DOHH2 (cell line): ENCODE measurements at regions not wholly inside any gene's neighbourhood (a gene's known extent, or its start where the extent isn't known, plus 50 kb on each side); places are given as distances from the start of the nearest gene placed in this dataset.

Experiments
- H3F3A ChIP-seq: fragments of 200-600 bp; sonication (generic), shearing (Covaris generic); 2 replicates; pipeline ENCODE4 v1.6.0; 2016; ENCODE audit warnings: antibody characterized with exemption, mild to moderate bottlenecking; ENCODE audit not compliant: control insufficient read depth, insufficient read depth
- H3K27ac ChIP-seq: fragments of 200-600 bp; sonication (generic); 2 replicates; pipeline ENCODE4 v1.5.1; 2014; ENCODE audit warnings: low read depth, mild to moderate bottlenecking, low read length, moderate library complexity
- H3K27me3 ChIP-seq: fragments of 200-600 bp; sonication (generic); 2 replicates; pipeline ENCODE4 v1.6.1; 2014; ENCODE audit warnings: mild to moderate bottlenecking, low read length, mixed read lengths; ENCODE audit not compliant: control insufficient read depth
- H3K36me3 ChIP-seq: fragments of 200-600 bp; sonication (generic); 2 replicates; pipeline ENCODE4 v1.6.1; 2014; ENCODE audit warnings: mild to moderate bottlenecking, low read length, moderate library complexity, mixed read lengths; ENCODE audit not compliant: control insufficient read depth
- H3K4me1 ChIP-seq: fragments of 200-600 bp; sonication (generic); 2 replicates; pipeline ENCODE4 v1.6.1; 2014; ENCODE audit warnings: mild to moderate bottlenecking, low read length, mixed read lengths; ENCODE audit not compliant: control insufficient read depth
- H3K4me2 ChIP-seq: fragments of 200-600 bp; sonication (generic); 2 replicates; pipeline ENCODE4 v1.6.0; 2014; ENCODE audit warnings: mild to moderate bottlenecking, low read length, moderate library complexity
- H3K4me3 ChIP-seq: fragments of 200-600 bp; sonication (generic); 2 replicates; pipeline ENCODE4 v1.5.1; 2014; ENCODE audit warnings: mild to moderate bottlenecking, low read length, mixed read lengths
- H3K79me2 ChIP-seq: fragments of 200-600 bp; sonication (generic); 2 replicates; pipeline ENCODE4 v1.6.1; 2014; ENCODE audit warnings: mild to moderate bottlenecking, low read length, mixed read lengths; ENCODE audit not compliant: control insufficient read depth
- H3K9me2 ChIP-seq: fragments of 200-600 bp; sonication (generic); replicated peaks from 2 replicates; pipeline ENCODE4 v1.6.1; 2014; ENCODE audit warnings: mild to moderate bottlenecking, low read length, mixed read lengths; ENCODE audit not compliant: control insufficient read depth
- H3K9me3 ChIP-seq: fragments of 200-600 bp; sonication (generic); 2 replicates; pipeline ENCODE4 v1.6.1; 2014; ENCODE audit warnings: antibody characterized with exemption, low read length, mixed read lengths; ENCODE audit not compliant: control insufficient read depth, insufficient read depth
- H4K20me1 ChIP-seq: fragments of 200-600 bp; sonication (generic); 2 replicates; pipeline ENCODE4 v1.6.0; 2014; ENCODE audit warnings: low read depth, mild to moderate bottlenecking, antibody characterized with exemption, low read length, moderate library complexity; ENCODE audit not compliant: control insufficient read depth, insufficient read depth
- EZH2phosphoT487 ChIP-seq: fragments of 200-600 bp; sonication (generic); IDR thresholded peaks from 2 replicates; pipeline ENCODE4 v1.6.1; 2017; ENCODE audit warnings: borderline replicate concordance, mild to moderate bottlenecking, antibody characterized with exemption, low read length, moderate library complexity, mixed read lengths
- TF ChIP-seq, protein P1 (sequence below): fragments of 200-600 bp; sonication (generic); IDR thresholded peaks from one replicate; pipeline ENCODE4 v1.5.1; 2014; ENCODE audit warnings: antibody characterized with exemption, mild to moderate bottlenecking, low read depth, low read length; ENCODE audit not compliant: poor library complexity, severe bottlenecking

DNA sequence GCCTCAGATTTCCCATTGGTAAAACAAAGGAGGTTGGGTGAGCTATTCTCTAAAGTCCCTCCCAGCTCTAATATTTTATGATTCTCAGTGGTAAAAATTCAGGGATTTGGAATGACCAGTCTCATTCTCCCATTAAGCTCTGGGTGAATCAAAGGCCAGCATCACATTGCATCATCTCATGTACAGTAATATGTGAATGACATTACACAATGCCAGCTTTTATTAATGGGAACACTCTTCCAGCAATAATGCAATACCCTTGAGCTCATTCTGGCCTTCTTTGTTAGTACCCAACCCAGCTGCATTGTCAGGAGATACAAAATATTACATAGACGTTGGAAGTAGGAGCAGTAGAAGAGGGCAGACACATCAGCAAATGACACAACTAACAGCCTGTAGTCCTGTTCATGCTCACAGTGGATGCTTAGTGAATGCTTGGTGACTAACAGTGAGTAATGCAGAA lies 100.0 kb upstream of the EGR2 start:
- H3K27me3 ChIP-seq: no peaks in the 10 kb centered on the region
- no peak overlapping the region for H3K4me2 ChIP-seq
- 0 out of 2 replicates have a peak, but pooled peaks cover 3% of the 10 kb centered on the region for H3K9me2 ChIP-seq
- no peaks in the 10 kb centered on the region for H3K9me3 ChIP-seq
- no peaks in the 10 kb centered on the region for H3K79me2 ChIP-seq
- H3K4me3 ChIP-seq: no peak overlapping the region
- TF ChIP-seq EZH2phosphoT487: no peak
- TF ChIP-seq, protein P1, sequence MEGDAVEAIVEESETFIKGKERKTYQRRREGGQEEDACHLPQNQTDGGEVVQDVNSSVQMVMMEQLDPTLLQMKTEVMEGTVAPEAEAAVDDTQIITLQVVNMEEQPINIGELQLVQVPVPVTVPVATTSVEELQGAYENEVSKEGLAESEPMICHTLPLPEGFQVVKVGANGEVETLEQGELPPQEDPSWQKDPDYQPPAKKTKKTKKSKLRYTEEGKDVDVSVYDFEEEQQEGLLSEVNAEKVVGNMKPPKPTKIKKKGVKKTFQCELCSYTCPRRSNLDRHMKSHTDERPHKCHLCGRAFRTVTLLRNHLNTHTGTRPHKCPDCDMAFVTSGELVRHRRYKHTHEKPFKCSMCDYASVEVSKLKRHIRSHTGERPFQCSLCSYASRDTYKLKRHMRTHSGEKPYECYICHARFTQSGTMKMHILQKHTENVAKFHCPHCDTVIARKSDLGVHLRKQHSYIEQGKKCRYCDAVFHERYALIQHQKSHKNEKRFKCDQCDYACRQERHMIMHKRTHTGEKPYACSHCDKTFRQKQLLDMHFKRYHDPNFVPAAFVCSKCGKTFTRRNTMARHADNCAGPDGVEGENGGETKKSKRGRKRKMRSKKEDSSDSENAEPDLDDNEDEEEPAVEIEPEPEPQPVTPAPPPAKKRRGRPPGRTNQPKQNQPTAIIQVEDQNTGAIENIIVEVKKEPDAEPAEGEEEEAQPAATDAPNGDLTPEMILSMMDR: no peak
- H3K27ac ChIP-seq: no peak overlapping the region
- H4K20me1 ChIP-seq: no peaks in the 10 kb centered on the region
- peaks cover 56% of the 10 kb centered on the region for H3K4me1 ChIP-seq
- H3K36me3 ChIP-seq: no peaks in the 10 kb centered on the region
- no peaks in the 10 kb centered on the region for H3F3A ChIP-seq

DNA sequence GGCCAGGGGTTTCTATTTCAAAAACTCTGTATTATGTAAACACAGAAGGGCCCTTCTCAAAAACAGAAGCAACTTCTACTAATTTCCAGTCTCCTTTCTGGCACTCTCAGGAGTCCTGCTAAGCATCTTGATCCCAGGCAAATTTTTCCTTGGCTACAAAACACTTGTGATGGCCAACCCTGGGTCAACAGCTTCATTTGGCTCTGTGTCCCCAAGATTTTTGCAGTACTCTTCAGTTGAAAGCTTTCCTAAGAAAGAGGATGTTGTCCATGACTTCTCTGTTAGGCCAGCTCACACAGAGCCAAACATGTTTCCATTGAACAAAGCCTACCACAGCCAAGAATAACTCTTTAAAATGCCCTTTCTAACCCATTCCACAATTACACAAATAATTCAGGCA lies 99.0 kb upstream of the EGR2 start:
- peaks cover 66% of the 10 kb centered on the region for H3K4me1 ChIP-seq
- H3K4me3 ChIP-seq: no peak overlapping the region
- H3K27ac ChIP-seq: no peak overlapping the region
- no peaks in the 10 kb centered on the region for H3K79me2 ChIP-seq
- H3K4me2 ChIP-seq: peak overlapping the region; percentile 21; the same call in 1 of the 2 replicates
- no peaks in the 10 kb centered on the region for H3K36me3 ChIP-seq
- no peaks in the 10 kb centered on the region for H3K27me3 ChIP-seq
- no peak for TF ChIP-seq EZH2phosphoT487
- TF ChIP-seq, protein P1: no peak
- H3K9me3 ChIP-seq: no peaks in the 10 kb centered on the region
- H3K9me2 ChIP-seq: 0 out of 2 replicates have a peak, but pooled peaks cover 3% of the 10 kb centered on the region
- H4K20me1 ChIP-seq: no peaks in the 10 kb centered on the region
- H3F3A ChIP-seq: no peaks in the 10 kb centered on the region

DNA sequence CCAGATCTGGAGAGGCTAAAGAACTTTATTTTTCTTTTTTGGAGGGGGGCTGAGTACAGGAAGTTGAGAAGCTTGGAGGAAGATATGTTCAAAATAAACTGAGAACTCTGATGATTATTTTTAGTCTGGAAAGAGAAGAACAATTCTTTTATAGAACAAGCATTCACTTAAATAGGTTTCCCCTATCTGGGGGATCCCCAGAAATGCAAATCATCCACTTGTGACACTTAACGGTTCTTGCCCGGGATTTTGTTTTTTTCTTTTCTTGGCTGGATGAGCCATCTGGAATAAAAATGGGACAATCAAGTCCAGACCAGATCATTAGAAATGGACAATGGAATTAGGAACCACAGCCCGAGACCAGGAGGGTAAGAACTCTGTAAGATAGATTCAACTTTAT lies 95.9 kb upstream of the EGR2 start:
- 0 out of 2 replicates have a peak, but pooled peaks cover 3% of the 10 kb centered on the region for H3K9me2 ChIP-seq
- H3K4me1 ChIP-seq: peaks cover 88% of the 10 kb centered on the region
- peak overlapping the region; percentile 61 for H3K4me3 ChIP-seq
- no peaks in the 10 kb centered on the region for H4K20me1 ChIP-seq
- no peaks in the 10 kb centered on the region for H3K36me3 ChIP-seq
- no peaks in the 10 kb centered on the region for H3K79me2 ChIP-seq
- peak overlapping the region; percentile 64 for H3K27ac ChIP-seq
- peak overlapping the region; percentile 68 for H3K4me2 ChIP-seq
- H3K9me3 ChIP-seq: no peaks in the 10 kb centered on the region
- H3K27me3 ChIP-seq: no peaks in the 10 kb centered on the region
- H3F3A ChIP-seq: peaks cover 3% of the 10 kb centered on the region; the same call in 1 of the 2 replicates
- TF ChIP-seq, protein P1: no peak
- TF ChIP-seq EZH2phosphoT487: no peak
